Neural progenitor cell (in vitro differentiated cells): ENCODE measurements at regions not wholly inside any gene's neighbourhood (a gene's known extent, or its start where the extent isn't known, plus 50 kb on each side); places are given as distances from the start of the nearest gene placed in this dataset.

ENCODE experiments used
- EZH2 ChIP-seq: fragments of 200-600 bp; sonication (generic); IDR thresholded peaks from 2 replicates; pipeline ENCODE4 v1.6.1; 2017; ENCODE audit warnings: antibody characterized with exemption, mild to moderate bottlenecking, moderate library complexity
- EZH2phosphoT487 ChIP-seq: fragments of 200-600 bp; sonication (generic); IDR thresholded peaks from 2 replicates; pipeline ENCODE4 v1.6.1; 2017; ENCODE audit warnings: antibody characterized with exemption
- TF ChIP-seq, protein P1 (sequence below): fragments of 200-600 bp; sonication (generic); IDR thresholded peaks from 2 replicates; pipeline ENCODE4 v1.5.1; 2017; ENCODE audit warnings: antibody characterized with exemption, mild to moderate bottlenecking

DNA sequence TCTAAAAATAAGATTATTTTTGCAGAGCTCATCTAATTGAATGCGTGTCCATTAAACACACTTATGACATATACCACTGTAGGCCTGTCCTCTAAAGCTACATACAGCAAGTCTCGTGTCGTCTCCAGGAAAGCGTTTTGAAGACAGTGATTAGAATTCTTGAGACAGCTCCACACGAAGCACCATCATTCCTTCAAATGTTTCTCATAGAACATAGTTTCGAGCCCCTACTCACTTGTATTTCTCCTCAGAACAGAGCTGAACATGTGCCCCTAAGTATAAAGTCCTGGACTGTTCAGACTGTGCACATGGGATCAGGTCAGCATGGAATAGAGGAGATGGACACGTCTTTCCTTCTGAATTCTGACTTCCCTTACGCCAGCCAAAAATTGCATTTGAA is 64.5 kb upstream of the HMGA2 start:
- TF ChIP-seq, protein P1, sequence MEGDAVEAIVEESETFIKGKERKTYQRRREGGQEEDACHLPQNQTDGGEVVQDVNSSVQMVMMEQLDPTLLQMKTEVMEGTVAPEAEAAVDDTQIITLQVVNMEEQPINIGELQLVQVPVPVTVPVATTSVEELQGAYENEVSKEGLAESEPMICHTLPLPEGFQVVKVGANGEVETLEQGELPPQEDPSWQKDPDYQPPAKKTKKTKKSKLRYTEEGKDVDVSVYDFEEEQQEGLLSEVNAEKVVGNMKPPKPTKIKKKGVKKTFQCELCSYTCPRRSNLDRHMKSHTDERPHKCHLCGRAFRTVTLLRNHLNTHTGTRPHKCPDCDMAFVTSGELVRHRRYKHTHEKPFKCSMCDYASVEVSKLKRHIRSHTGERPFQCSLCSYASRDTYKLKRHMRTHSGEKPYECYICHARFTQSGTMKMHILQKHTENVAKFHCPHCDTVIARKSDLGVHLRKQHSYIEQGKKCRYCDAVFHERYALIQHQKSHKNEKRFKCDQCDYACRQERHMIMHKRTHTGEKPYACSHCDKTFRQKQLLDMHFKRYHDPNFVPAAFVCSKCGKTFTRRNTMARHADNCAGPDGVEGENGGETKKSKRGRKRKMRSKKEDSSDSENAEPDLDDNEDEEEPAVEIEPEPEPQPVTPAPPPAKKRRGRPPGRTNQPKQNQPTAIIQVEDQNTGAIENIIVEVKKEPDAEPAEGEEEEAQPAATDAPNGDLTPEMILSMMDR, result no peak
- TF ChIP-seq EZH2phosphoT487, result no peak
- TF ChIP-seq EZH2, result no peak
